ENCODE measurements at regions not wholly inside any gene's neighbourhood (a gene's known extent, or its start where the extent isn't known, plus 50 kb on each side); places are given as distances from the start of the nearest gene placed in this dataset.

- CTCF ChIA-PET, result interaction anchor here (1.7 to 2.1 kb wide), 2 partner anchors 9 to 12 kb away, joined by 4 to 5 read pairs; no protein-coding TSS in a partner anchor
Observed at GRCh38 chr9:26643826-26644225, 248.8 kb downstream of the CAAP1 start.

GRCh38 chr9:26639761-26640160, 252.8 kb downstream of the CAAP1 start:
- ChIA-PET CTCF (no interaction called here), POLR2A (no interaction called here)
- H3K9me3 ChIP-seq (ENCODE audit: control insufficient read depth, insufficient read depth, low read depth, low read length), result no peaks in the 10 kb centered on the region
- no peak for TF ChIP-seq GLI4 (tag by site-specific recombination; IDR thresholded peaks at IDR 0.05)
- TF ChIP-seq ZNF76 (tag by site-specific recombination; IDR thresholded peaks at IDR 0.05; ENCODE audit: borderline replicate concordance, low read depth), result no peak
- TF ChIP-seq ZNF660 (tag by site-specific recombination; IDR thresholded peaks at IDR 0.05), result no peak
- no peak for TF ChIP-seq ZNF626 (tag by site-specific recombination; IDR thresholded peaks at IDR 0.05)
- TF ChIP-seq ZNF514 (tag by site-specific recombination; IDR thresholded peaks at IDR 0.05), result no peak
- H3K27ac ChIP-seq (ENCODE audit: extremely low read depth, low read depth, low read length), result no peak overlapping the region
- H3K4me3 ChIP-seq (ENCODE audit: low read depth, low read length), result no peak overlapping the region
- H3K36me3 ChIP-seq (ENCODE audit: control insufficient read depth in 2 of 2, insufficient read depth in 1 of 2, low read length in 2 of 2), result no peaks in the 10 kb centered on the region
- H3K4me1 ChIP-seq (ENCODE audit: control insufficient read depth, insufficient read depth, low read length), result no peaks in the 10 kb centered on the region

More at GRCh38 chr9:26643826-26644225, 248.8 kb downstream of the CAAP1 start:
- Histone ChIP-seq H3K4me3 (ENCODE audit: low read depth, low read length) (no peak overlapping the region), H3K4me1 (ENCODE audit: control insufficient read depth, insufficient read depth, low read length) (no peaks in the 10 kb centered on the region), H3K27ac (ENCODE audit: extremely low read depth, low read depth, low read length) (no peak overlapping the region), H3K9me3 (ENCODE audit: control insufficient read depth, insufficient read depth, low read depth, low read length) (no peaks in the 10 kb centered on the region), H3K36me3 (ENCODE audit: control insufficient read depth in 2 of 2, insufficient read depth in 1 of 2, low read length in 2 of 2) (no peaks in the 10 kb centered on the region)
- POLR2A ChIA-PET, result no interaction called here
- TF ChIP-seq, protein P1, sequence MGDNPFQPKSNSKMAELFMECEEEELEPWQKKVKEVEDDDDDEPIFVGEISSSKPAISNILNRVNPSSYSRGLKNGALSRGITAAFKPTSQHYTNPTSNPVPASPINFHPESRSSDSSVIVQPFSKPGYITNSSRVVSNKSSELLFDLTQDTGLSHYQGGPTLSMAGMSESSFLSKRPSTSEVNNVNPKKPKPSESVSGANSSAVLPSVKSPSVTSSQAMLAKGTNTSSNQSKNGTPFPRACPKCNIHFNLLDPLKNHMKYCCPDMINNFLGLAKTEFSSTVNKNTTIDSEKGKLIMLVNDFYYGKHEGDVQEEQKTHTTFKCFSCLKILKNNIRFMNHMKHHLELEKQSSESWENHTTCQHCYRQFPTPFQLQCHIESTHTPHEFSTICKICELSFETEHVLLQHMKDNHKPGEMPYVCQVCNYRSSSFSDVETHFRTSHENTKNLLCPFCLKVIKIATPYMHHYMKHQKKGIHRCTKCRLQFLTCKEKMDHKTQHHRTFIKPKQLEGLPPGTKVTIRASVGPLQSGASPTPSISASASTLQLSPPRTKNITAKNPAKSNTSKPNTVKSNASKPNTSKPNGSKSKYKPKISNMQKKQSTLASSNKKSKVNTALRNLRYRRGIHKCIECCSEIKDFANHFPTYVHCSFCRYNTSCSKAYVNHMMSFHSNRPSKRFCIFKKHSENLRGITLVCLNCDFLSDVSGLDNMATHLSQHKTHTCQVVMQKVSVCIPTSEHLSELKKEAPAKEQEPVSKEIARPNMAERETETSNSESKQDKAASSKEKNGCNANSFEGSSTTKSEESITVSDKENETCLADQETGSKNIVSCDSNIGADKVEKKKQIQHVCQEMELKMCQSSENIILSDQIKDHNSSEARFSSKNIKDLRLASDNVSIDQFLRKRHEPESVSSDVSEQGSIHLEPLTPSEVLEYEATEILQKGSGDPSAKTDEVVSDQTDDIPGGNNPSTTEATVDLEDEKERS (tag by site-specific recombination; IDR thresholded peaks at IDR 0.05), result no peak
- TF ChIP-seq ZNF664 (tag by site-specific recombination; IDR thresholded peaks at IDR 0.05), result no peak
- no peak for TF ChIP-seq ZNF155 (tag by site-specific recombination; IDR thresholded peaks at IDR 0.05)
- TF ChIP-seq YY2 (tag by site-specific recombination; IDR thresholded peaks at IDR 0.05), result no peak

DNA sequence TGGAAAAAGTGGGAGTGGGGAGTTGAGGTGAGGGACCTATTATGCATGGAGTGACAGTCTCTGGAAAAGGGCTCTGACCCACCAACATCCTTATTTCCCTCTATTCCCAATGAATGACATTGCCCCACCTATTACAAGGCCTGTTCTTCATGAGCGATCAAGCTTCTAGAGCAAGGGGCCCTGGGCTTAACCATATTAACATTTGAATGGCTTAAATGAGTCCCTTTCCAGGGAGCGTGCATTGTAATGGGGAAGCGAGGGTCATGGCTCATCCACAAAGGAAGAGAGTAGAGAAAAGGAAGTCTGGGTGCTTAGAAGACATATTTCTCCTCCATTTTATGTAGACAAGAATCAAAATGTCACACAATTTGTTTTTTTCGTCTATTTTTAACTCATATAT, 255.5 kb downstream of the CAAP1 start:
- no peaks in the 10 kb centered on the region for H3K36me3 ChIP-seq (ENCODE audit: control insufficient read depth in 2 of 2, insufficient read depth in 1 of 2, low read length in 2 of 2)
- H3K4me3 ChIP-seq (ENCODE audit: low read depth, low read length), result no peak overlapping the region
- no peak overlapping the region for H3K27ac ChIP-seq (ENCODE audit: extremely low read depth, low read depth, low read length)
- no peaks in the 10 kb centered on the region for H3K4me1 ChIP-seq (ENCODE audit: control insufficient read depth, insufficient read depth, low read length)
- ChIA-PET POLR2A (no interaction called here), CTCF (no interaction called here)
- no peak for TF ChIP-seq ZNF639 (tag by site-specific recombination; IDR thresholded peaks at IDR 0.05)
- TF ChIP-seq ZNF132 (tag by site-specific recombination; IDR thresholded peaks at IDR 0.05; ENCODE audit: borderline replicate concordance), result no peak
- no peak for TF ChIP-seq HOXC10 (CRISPR knock-in tag; IDR thresholded peaks at IDR 0.05)
- TF ChIP-seq, protein P2, sequence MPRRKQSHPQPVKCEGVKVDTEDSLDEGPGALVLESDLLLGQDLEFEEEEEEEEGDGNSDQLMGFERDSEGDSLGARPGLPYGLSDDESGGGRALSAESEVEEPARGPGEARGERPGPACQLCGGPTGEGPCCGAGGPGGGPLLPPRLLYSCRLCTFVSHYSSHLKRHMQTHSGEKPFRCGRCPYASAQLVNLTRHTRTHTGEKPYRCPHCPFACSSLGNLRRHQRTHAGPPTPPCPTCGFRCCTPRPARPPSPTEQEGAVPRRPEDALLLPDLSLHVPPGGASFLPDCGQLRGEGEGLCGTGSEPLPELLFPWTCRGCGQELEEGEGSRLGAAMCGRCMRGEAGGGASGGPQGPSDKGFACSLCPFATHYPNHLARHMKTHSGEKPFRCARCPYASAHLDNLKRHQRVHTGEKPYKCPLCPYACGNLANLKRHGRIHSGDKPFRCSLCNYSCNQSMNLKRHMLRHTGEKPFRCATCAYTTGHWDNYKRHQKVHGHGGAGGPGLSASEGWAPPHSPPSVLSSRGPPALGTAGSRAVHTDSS (tag by site-specific recombination; IDR thresholded peaks at IDR 0.05), result no peak
- no peak for TF ChIP-seq KLF9 (tag by site-specific recombination; IDR thresholded peaks at IDR 0.05; ENCODE audit: low read depth)
- no peak for TF ChIP-seq TCF7L2 (IDR thresholded peaks at IDR 0.05; ENCODE audit: borderline replicate concordance, low read depth, low read length)
- TF ChIP-seq ZNF777 (tag by site-specific recombination; IDR thresholded peaks at IDR 0.05; ENCODE audit: borderline replicate concordance), result no peak
- no peak for TF ChIP-seq YY2 (tag by site-specific recombination; IDR thresholded peaks at IDR 0.05)
- TF ChIP-seq REPIN1 (tag by site-specific recombination; IDR thresholded peaks at IDR 0.05; ENCODE audit: low read depth), result no peak
- no peak for TF ChIP-seq MYNN (tag by site-specific recombination; IDR thresholded peaks at IDR 0.05; ENCODE audit: borderline replicate concordance)
- TF ChIP-seq, protein P3, sequence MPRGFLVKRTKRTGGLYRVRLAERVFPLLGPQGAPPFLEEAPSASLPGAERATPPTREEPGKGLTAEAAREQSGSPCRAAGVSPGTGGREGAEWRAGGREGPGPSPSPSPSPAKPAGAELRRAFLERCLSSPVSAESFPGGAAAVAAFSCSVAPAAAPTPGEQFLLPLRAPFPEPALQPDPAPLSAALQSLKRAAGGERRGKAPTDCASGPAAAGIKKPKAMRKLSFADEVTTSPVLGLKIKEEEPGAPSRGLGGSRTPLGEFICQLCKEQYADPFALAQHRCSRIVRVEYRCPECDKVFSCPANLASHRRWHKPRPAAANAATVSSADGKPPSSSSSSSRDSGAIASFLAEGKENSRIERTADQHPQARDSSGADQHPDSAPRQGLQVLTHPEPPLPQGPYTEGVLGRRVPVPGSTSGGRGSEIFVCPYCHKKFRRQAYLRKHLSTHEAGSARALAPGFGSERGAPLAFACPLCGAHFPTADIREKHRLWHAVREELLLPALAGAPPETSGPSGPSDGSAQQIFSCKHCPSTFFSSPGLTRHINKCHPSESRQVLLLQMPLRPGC (tag by site-specific recombination; IDR thresholded peaks at IDR 0.05), result no peak
- no peak for TF ChIP-seq ZNF394 (tag by site-specific recombination; IDR thresholded peaks at IDR 0.05; ENCODE audit: borderline replicate concordance)
- TF ChIP-seq ZNF280C (tag by site-specific recombination; IDR thresholded peaks at IDR 0.05), result no peak
- no peak for TF ChIP-seq ZNF341 (tag by site-specific recombination; IDR thresholded peaks at IDR 0.05; ENCODE audit: low read depth)
- no peak for TF ChIP-seq ZNF155 (tag by site-specific recombination; IDR thresholded peaks at IDR 0.05)
- no peaks in the 10 kb centered on the region for H3K9me3 ChIP-seq (ENCODE audit: control insufficient read depth, insufficient read depth, low read depth, low read length)

All from HEK293 (cell line).